ENCODE measurements at regions not wholly inside any gene's neighbourhood (a gene's known extent, or its start where the extent isn't known, plus 50 kb on each side); places are given as distances from the start of the nearest gene placed in this dataset.

- TF ChIP-seq CTCF (IDR thresholded peaks at IDR 0.05 in 4 of 5, conservative IDR thresholded peaks at IDR 0.05 in 1 of 5) (no peak), POLR2A (IDR thresholded peaks at IDR 0.05) (no peak)
Observed at GRCh38 chr15:39230205-39230907, 350.5 kb upstream of the THBS1 start.
